ENCODE measurements at regions not wholly inside any gene's neighbourhood (a gene's known extent, or its start where the extent isn't known, plus 50 kb on each side); places are given as distances from the start of the nearest gene placed in this dataset.

- no peak for DNase-seq
These were observed 61.8 kb upstream of the DIO3 start for GRCh38 chr14:101499513-101499912.

- DNase-seq, result no peak
These were observed 61.2 kb upstream of the DIO3 start for GRCh38 chr14:101500061-101500460.

GRCh38 chr14:101500681-101501080 is 60.6 kb upstream of the DIO3 start:
- DNase-seq, result no peak

- DNase-seq, result no peak
These were observed 60.0 kb upstream of the DIO3 start for GRCh38 chr14:101501341-101501740.

- DNase-seq, result no peak
These were observed 59.3 kb upstream of the DIO3 start for GRCh38 chr14:101501858-101502615.

- no peak for DNase-seq
These were observed 58.4 kb upstream of the DIO3 start for GRCh38 chr14:101502761-101503392.

GRCh38 chr14:101503431-101504095 is 57.7 kb upstream of the DIO3 start:
- no peak for DNase-seq

GRCh38 chr14:101504096-101504948 is 57.0 kb upstream of the DIO3 start:
- no peak for DNase-seq

GRCh38 chr14:101505236-101505970 is 55.9 kb upstream of the DIO3 start:
- no peak for DNase-seq

- no peak for DNase-seq
These were observed 54.9 kb upstream of the DIO3 start for GRCh38 chr14:101506211-101506925.

- no peak for DNase-seq
These were observed 54.1 kb upstream of the DIO3 start for GRCh38 chr14:101506926-101507835.

- no peak for DNase-seq
These were observed 53.5 kb upstream of the DIO3 start for GRCh38 chr14:101507836-101508150.

- no peak for DNase-seq
These were observed 52.9 kb upstream of the DIO3 start for GRCh38 chr14:101508196-101508947.

- no peak for DNase-seq
These were observed 52.2 kb upstream of the DIO3 start for GRCh38 chr14:101508948-101509729.

- no peak for DNase-seq
These were observed 51.4 kb upstream of the DIO3 start for GRCh38 chr14:101509730-101510371.

GRCh38 chr14:101511199-101511598 is 50.1 kb upstream of the DIO3 start:
- DNase-seq, result no peak
